ENCODE measurements at regions not wholly inside any gene's neighbourhood (a gene's known extent, or its start where the extent isn't known, plus 50 kb on each side); places are given as distances from the start of the nearest gene placed in this dataset.

- no peak overlapping the region for H2BK120ac ChIP-seq (ENCODE audit: low read depth, low read length)
- no peaks in the 10 kb centered on the region for H3K9me3 ChIP-seq (replicated peaks in 1 of 2; ENCODE audit: control insufficient read depth in 2 of 2, insufficient read depth in 1 of 2, low read depth in 1 of 2, low read length in 2 of 2)
- no peak overlapping the region for H2BK5ac ChIP-seq (ENCODE audit: low read length)
- no peak overlapping the region for H4K91ac ChIP-seq (ENCODE audit: low read depth, low read length, poor library complexity)
- no peak overlapping the region for H4K8ac ChIP-seq (ENCODE audit: low read depth, low read length)
- H3K79me1 ChIP-seq (ENCODE audit: low read depth, low read length) = no peaks in the 10 kb centered on the region
- no peak overlapping the region for H2BK15ac ChIP-seq (ENCODE audit: low read length)
- H3K4me2 ChIP-seq (ENCODE audit: insufficient read depth, low read length, poor library complexity, severe bottlenecking) = no peak overlapping the region
- WGBS, 2 donors (ENCODE audit: extremely low coverage in 2 of 2, insufficient read length in 2 of 2, insufficient replicate concordance in 1 of 2) = no CpG with 5 or more reads among the region's 1 CpG
- DNase-seq (ENCODE audit: low spot score) = no peak
- H3K27ac ChIP-seq (replicated peaks; ENCODE audit: low read length) = no peak overlapping the region
- H3K23ac ChIP-seq (ENCODE audit: low read depth, low read length, poor library complexity) = no peak overlapping the region
- no peak overlapping the region for H3K4me3 ChIP-seq (ENCODE audit: low read length in 2 of 2)
- H3K14ac ChIP-seq (ENCODE audit: low read length) = no peak overlapping the region
- no peak overlapping the region for H3K9ac ChIP-seq (ENCODE audit: low read depth, low read length, poor library complexity)
- no peak overlapping the region for H2BK12ac ChIP-seq (ENCODE audit: low read length)
- no peaks in the 10 kb centered on the region for H3K27me3 ChIP-seq (ENCODE audit: control insufficient read depth in 3 of 3, insufficient read depth in 3 of 3, low read depth in 1 of 3, low read length in 3 of 3)
- H3K4ac ChIP-seq (ENCODE audit: low read length) = no peak overlapping the region
- H3K36me3 ChIP-seq (replicated peaks in 1 of 2; ENCODE audit: control insufficient read depth in 2 of 2, insufficient read depth in 2 of 2, low read length in 2 of 2) = no peaks in the 10 kb centered on the region
- H3K4me1 ChIP-seq (ENCODE audit: control insufficient read depth in 2 of 2, insufficient read depth in 1 of 2, low read depth in 1 of 2, low read length in 2 of 2) = no peaks in the 10 kb centered on the region
- no peak overlapping the region for H2AFZ ChIP-seq (ENCODE audit: low read length)
- H3K18ac ChIP-seq (ENCODE audit: low read length) = no peak overlapping the region
- H2AK5ac ChIP-seq (ENCODE audit: low read depth, low read length) = no peak overlapping the region
Observed at GRCh38 chr9:87029905-87030304, 82.6 kb upstream of the GAS1 start.

GRCh38 chr9:87034841-87035240 is 87.5 kb upstream of the GAS1 start:
- no peak overlapping the region for H3K14ac ChIP-seq (ENCODE audit: low read length)
- H4K91ac ChIP-seq (ENCODE audit: low read depth, low read length, poor library complexity) = no peak overlapping the region
- no peaks in the 10 kb centered on the region for H3K27me3 ChIP-seq (ENCODE audit: control insufficient read depth in 3 of 3, insufficient read depth in 3 of 3, low read depth in 1 of 3, low read length in 3 of 3)
- H3K9ac ChIP-seq (ENCODE audit: low read depth, low read length, poor library complexity) = no peak overlapping the region
- H3K4ac ChIP-seq (ENCODE audit: low read length) = no peak overlapping the region
- no peak overlapping the region for H3K4me2 ChIP-seq (ENCODE audit: insufficient read depth, low read length, poor library complexity, severe bottlenecking)
- no peak for DNase-seq (ENCODE audit: low spot score)
- H3K4me1 ChIP-seq (ENCODE audit: control insufficient read depth in 2 of 2, insufficient read depth in 1 of 2, low read depth in 1 of 2, low read length in 2 of 2) = no peaks in the 10 kb centered on the region
- H4K8ac ChIP-seq (ENCODE audit: low read depth, low read length) = no peak overlapping the region
- no peak overlapping the region for H2AK5ac ChIP-seq (ENCODE audit: low read depth, low read length)
- no peak overlapping the region for H2BK5ac ChIP-seq (ENCODE audit: low read length)
- no peak overlapping the region for H3K4me3 ChIP-seq (ENCODE audit: low read length in 2 of 2)
- no peaks in the 10 kb centered on the region for H3K36me3 ChIP-seq (replicated peaks in 1 of 2; ENCODE audit: control insufficient read depth in 2 of 2, insufficient read depth in 2 of 2, low read length in 2 of 2)
- no peak overlapping the region for H3K23ac ChIP-seq (ENCODE audit: low read depth, low read length, poor library complexity)
- no peak overlapping the region for H2BK15ac ChIP-seq (ENCODE audit: low read length)
- no peak overlapping the region for H3K18ac ChIP-seq (ENCODE audit: low read length)
- no peak overlapping the region for H2AFZ ChIP-seq (ENCODE audit: low read length)
- WGBS, 2 donors (ENCODE audit: extremely low coverage in 2 of 2, insufficient read length in 2 of 2, insufficient replicate concordance in 1 of 2) = no CpG with 5 or more reads among the region's 8 CpGs
- no peaks in the 10 kb centered on the region for H3K9me3 ChIP-seq (replicated peaks in 1 of 2; ENCODE audit: control insufficient read depth in 2 of 2, insufficient read depth in 1 of 2, low read depth in 1 of 2, low read length in 2 of 2)
- no peaks in the 10 kb centered on the region for H3K79me1 ChIP-seq (ENCODE audit: low read depth, low read length)
- H3K27ac ChIP-seq (replicated peaks; ENCODE audit: low read length) = no peak overlapping the region
- H2BK12ac ChIP-seq (ENCODE audit: low read length) = no peak overlapping the region
- H2BK120ac ChIP-seq (ENCODE audit: low read depth, low read length) = no peak overlapping the region

DNA sequence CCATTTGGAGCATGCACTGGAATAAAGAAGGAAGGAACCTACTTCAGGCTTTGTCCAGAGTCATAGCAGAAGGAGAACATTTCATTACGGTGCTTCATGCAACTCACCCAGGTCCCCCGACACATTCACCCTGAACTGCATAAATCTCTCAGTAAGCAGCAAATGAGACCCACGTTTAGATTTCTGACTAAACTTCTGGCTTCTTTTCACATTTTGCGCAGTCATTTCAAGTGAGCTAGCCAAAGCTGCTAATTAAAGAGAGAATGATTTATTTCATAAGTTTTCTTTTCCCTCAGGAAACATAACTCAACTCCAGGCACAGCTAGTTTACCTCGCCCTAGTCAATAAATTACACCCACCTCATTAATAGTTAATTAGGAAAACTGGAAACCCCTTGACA is 88.6 kb upstream of the GAS1 start:
- H3K79me1 ChIP-seq (ENCODE audit: low read depth, low read length) = no peaks in the 10 kb centered on the region
- H3K4me2 ChIP-seq (ENCODE audit: insufficient read depth, low read length, poor library complexity, severe bottlenecking) = no peak overlapping the region
- no peak overlapping the region for H3K27ac ChIP-seq (replicated peaks; ENCODE audit: low read length)
- H3K36me3 ChIP-seq (replicated peaks in 1 of 2; ENCODE audit: control insufficient read depth in 2 of 2, insufficient read depth in 2 of 2, low read length in 2 of 2) = no peaks in the 10 kb centered on the region
- H3K27me3 ChIP-seq (ENCODE audit: control insufficient read depth in 3 of 3, insufficient read depth in 3 of 3, low read depth in 1 of 3, low read length in 3 of 3) = no peaks in the 10 kb centered on the region
- no peak overlapping the region for H2BK5ac ChIP-seq (ENCODE audit: low read length)
- H3K14ac ChIP-seq (ENCODE audit: low read length) = no peak overlapping the region
- no peak for DNase-seq (ENCODE audit: low spot score)
- H2AFZ ChIP-seq (ENCODE audit: low read length) = no peak overlapping the region
- no peak overlapping the region for H4K8ac ChIP-seq (ENCODE audit: low read depth, low read length)
- H4K91ac ChIP-seq (ENCODE audit: low read depth, low read length, poor library complexity) = no peak overlapping the region
- no peak overlapping the region for H3K4ac ChIP-seq (ENCODE audit: low read length)
- WGBS, 2 donors (ENCODE audit: extremely low coverage in 2 of 2, insufficient read length in 2 of 2, insufficient replicate concordance in 1 of 2) = no CpG with 5 or more reads among the region's 5 CpGs
- no peak overlapping the region for H2BK120ac ChIP-seq (ENCODE audit: low read depth, low read length)
- no peak overlapping the region for H3K18ac ChIP-seq (ENCODE audit: low read length)
- H3K9me3 ChIP-seq (replicated peaks in 1 of 2; ENCODE audit: control insufficient read depth in 2 of 2, insufficient read depth in 1 of 2, low read depth in 1 of 2, low read length in 2 of 2) = no peaks in the 10 kb centered on the region
- no peaks in the 10 kb centered on the region for H3K4me1 ChIP-seq (ENCODE audit: control insufficient read depth in 2 of 2, insufficient read depth in 1 of 2, low read depth in 1 of 2, low read length in 2 of 2)
- H3K23ac ChIP-seq (ENCODE audit: low read depth, low read length, poor library complexity) = no peak overlapping the region
- no peak overlapping the region for H3K4me3 ChIP-seq (ENCODE audit: low read length in 2 of 2)
- no peak overlapping the region for H2BK12ac ChIP-seq (ENCODE audit: low read length)
- no peak overlapping the region for H2BK15ac ChIP-seq (ENCODE audit: low read length)
- no peak overlapping the region for H3K9ac ChIP-seq (ENCODE audit: low read depth, low read length, poor library complexity)
- H2AK5ac ChIP-seq (ENCODE audit: low read depth, low read length) = no peak overlapping the region

GRCh38 chr9:87036506-87036905 is 89.2 kb upstream of the GAS1 start:
- Histone ChIP-seq H2AK5ac (ENCODE audit: low read depth, low read length) (no peak overlapping the region), H2AFZ (ENCODE audit: low read length) (no peak overlapping the region), H2BK15ac (ENCODE audit: low read length) (no peak overlapping the region), H3K23ac (ENCODE audit: low read depth, low read length, poor library complexity) (no peak overlapping the region), H3K79me1 (ENCODE audit: low read depth, low read length) (no peaks in the 10 kb centered on the region), H3K14ac (ENCODE audit: low read length) (no peak overlapping the region), H2BK120ac (ENCODE audit: low read depth, low read length) (no peak overlapping the region), H3K18ac (ENCODE audit: low read length) (no peak overlapping the region), H3K27ac (replicated peaks; ENCODE audit: low read length) (no peak overlapping the region), H3K4ac (ENCODE audit: low read length) (no peak overlapping the region), H2BK5ac (ENCODE audit: low read length) (no peak overlapping the region), H3K4me1 (ENCODE audit: control insufficient read depth in 2 of 2, insufficient read depth in 1 of 2, low read depth in 1 of 2, low read length in 2 of 2) (no peaks in the 10 kb centered on the region), H3K27me3 (ENCODE audit: control insufficient read depth in 3 of 3, insufficient read depth in 3 of 3, low read depth in 1 of 3, low read length in 3 of 3) (no peaks in the 10 kb centered on the region), H3K9me3 (replicated peaks in 1 of 2; ENCODE audit: control insufficient read depth in 2 of 2, insufficient read depth in 1 of 2, low read depth in 1 of 2, low read length in 2 of 2) (no peaks in the 10 kb centered on the region), H3K4me3 (ENCODE audit: low read length in 2 of 2) (no peak overlapping the region), H2BK12ac (ENCODE audit: low read length) (no peak overlapping the region), H3K9ac (ENCODE audit: low read depth, low read length, poor library complexity) (no peak overlapping the region), H3K36me3 (replicated peaks in 1 of 2; ENCODE audit: control insufficient read depth in 2 of 2, insufficient read depth in 2 of 2, low read length in 2 of 2) (no peaks in the 10 kb centered on the region), H3K4me2 (ENCODE audit: insufficient read depth, low read length, poor library complexity, severe bottlenecking) (no peak overlapping the region), H4K91ac (ENCODE audit: low read depth, low read length, poor library complexity) (no peak overlapping the region), H4K8ac (ENCODE audit: low read depth, low read length) (no peak overlapping the region)
- DNase-seq (ENCODE audit: low spot score) = no peak
- WGBS, 2 donors (ENCODE audit: extremely low coverage in 2 of 2, insufficient read length in 2 of 2, insufficient replicate concordance in 1 of 2) = no CpG with 5 or more reads among the region's 2 CpGs

Data from neuronal stem cell (in vitro differentiated cells).